Neural cell (in vitro differentiated cells): ENCODE measurements at regions not wholly inside any gene's neighbourhood (a gene's known extent, or its start where the extent isn't known, plus 50 kb on each side); places are given as distances from the start of the nearest gene placed in this dataset.

ENCODE experiments used
- EP300 ChIP-seq: fragments of 450-650 bp; conservative IDR thresholded peaks from 2 replicates; pipeline ENCODE4 v1.6.1; 2014; ENCODE audit warnings: antibody characterized with exemption, mild to moderate bottlenecking, moderate library complexity; ENCODE audit not compliant: poor library complexity, severe bottlenecking
- EZH2 ChIP-seq: fragments of 200-600, 300-800 bp; shearing (Covaris generic), sonication (generic); IDR thresholded peaks from 2 replicates; pipeline ENCODE4 v1.6.1; 2014; ENCODE audit warnings: antibody characterized with exemption, low read length, borderline replicate concordance, mild to moderate bottlenecking; ENCODE audit not compliant: insufficient read depth, poor library complexity, severe bottlenecking
- MXI1 ChIP-seq: fragments of 450-650 bp; conservative IDR thresholded peaks from 2 replicates; pipeline ENCODE4 v1.6.1; 2014; ENCODE audit warnings: antibody characterized with exemption, mild to moderate bottlenecking; ENCODE audit not compliant: poor library complexity, severe bottlenecking
- POLR2AphosphoS5 ChIP-seq: IDR thresholded peaks from 2 replicates; pipeline ENCODE4 v1.6.1; 2012
- RAD21 ChIP-seq: fragments of 450-650 bp; conservative IDR thresholded peaks from 2 replicates; pipeline ENCODE4 v1.6.1; 2014; ENCODE audit warnings: antibody characterized with exemption, mild to moderate bottlenecking, moderate library complexity
- SMC3 ChIP-seq: fragments of 450-650 bp; conservative IDR thresholded peaks from 2 replicates; pipeline ENCODE4 v1.6.1; 2014; ENCODE audit warnings: antibody characterized with exemption, mild to moderate bottlenecking, moderate library complexity; ENCODE audit not compliant: poor library complexity
- TF ChIP-seq, protein P1 (sequence below): fragments of 450-650 bp; IDR thresholded peaks from 2 replicates; pipeline ENCODE4 v1.5.1; 2014; ENCODE audit warnings: antibody characterized with exemption, mild to moderate bottlenecking, moderate library complexity; ENCODE audit not compliant: poor library complexity, severe bottlenecking
- TF ChIP-seq, protein P2 (sequence below): IDR thresholded peaks from 2 replicates; pipeline ENCODE4 v1.6.1; 2012; ENCODE audit warnings: borderline replicate concordance

DNA sequence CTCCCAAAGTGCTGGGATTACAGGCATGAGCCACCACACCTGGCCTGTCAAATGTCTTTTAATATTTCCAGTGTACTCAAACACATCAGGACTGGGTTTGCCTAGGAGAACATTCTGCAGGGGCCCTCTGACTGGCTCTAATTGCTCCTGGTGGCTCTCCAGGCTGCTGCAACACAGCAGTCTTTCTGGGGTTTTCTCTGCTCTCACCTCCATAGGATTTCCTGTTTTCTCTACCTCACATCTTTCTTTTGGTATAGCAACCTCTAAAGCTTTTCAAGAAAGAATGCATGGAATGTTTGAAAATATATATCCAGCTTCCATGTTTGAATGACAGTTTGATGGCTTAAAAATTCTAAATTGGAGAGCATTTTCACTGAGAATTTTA is 83.3 kb upstream of the IGSF10 start:
- TF ChIP-seq, protein P1, sequence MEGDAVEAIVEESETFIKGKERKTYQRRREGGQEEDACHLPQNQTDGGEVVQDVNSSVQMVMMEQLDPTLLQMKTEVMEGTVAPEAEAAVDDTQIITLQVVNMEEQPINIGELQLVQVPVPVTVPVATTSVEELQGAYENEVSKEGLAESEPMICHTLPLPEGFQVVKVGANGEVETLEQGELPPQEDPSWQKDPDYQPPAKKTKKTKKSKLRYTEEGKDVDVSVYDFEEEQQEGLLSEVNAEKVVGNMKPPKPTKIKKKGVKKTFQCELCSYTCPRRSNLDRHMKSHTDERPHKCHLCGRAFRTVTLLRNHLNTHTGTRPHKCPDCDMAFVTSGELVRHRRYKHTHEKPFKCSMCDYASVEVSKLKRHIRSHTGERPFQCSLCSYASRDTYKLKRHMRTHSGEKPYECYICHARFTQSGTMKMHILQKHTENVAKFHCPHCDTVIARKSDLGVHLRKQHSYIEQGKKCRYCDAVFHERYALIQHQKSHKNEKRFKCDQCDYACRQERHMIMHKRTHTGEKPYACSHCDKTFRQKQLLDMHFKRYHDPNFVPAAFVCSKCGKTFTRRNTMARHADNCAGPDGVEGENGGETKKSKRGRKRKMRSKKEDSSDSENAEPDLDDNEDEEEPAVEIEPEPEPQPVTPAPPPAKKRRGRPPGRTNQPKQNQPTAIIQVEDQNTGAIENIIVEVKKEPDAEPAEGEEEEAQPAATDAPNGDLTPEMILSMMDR, result no peak
- TF ChIP-seq RAD21, result no peak
- TF ChIP-seq MXI1, result no peak
- no peak for TF ChIP-seq SMC3
- TF ChIP-seq EP300, result no peak
- no peak for TF ChIP-seq POLR2AphosphoS5
- TF ChIP-seq, protein P2, sequence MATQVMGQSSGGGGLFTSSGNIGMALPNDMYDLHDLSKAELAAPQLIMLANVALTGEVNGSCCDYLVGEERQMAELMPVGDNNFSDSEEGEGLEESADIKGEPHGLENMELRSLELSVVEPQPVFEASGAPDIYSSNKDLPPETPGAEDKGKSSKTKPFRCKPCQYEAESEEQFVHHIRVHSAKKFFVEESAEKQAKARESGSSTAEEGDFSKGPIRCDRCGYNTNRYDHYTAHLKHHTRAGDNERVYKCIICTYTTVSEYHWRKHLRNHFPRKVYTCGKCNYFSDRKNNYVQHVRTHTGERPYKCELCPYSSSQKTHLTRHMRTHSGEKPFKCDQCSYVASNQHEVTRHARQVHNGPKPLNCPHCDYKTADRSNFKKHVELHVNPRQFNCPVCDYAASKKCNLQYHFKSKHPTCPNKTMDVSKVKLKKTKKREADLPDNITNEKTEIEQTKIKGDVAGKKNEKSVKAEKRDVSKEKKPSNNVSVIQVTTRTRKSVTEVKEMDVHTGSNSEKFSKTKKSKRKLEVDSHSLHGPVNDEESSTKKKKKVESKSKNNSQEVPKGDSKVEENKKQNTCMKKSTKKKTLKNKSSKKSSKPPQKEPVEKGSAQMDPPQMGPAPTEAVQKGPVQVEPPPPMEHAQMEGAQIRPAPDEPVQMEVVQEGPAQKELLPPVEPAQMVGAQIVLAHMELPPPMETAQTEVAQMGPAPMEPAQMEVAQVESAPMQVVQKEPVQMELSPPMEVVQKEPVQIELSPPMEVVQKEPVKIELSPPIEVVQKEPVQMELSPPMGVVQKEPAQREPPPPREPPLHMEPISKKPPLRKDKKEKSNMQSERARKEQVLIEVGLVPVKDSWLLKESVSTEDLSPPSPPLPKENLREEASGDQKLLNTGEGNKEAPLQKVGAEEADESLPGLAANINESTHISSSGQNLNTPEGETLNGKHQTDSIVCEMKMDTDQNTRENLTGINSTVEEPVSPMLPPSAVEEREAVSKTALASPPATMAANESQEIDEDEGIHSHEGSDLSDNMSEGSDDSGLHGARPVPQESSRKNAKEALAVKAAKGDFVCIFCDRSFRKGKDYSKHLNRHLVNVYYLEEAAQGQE, result no peak
- TF ChIP-seq EZH2, result no peak
